Effector memory CD8-positive, alpha-beta T cell (primary cell): ENCODE measurements at regions not wholly inside any gene's neighbourhood (a gene's known extent, or its start where the extent isn't known, plus 50 kb on each side); places are given as distances from the start of the nearest gene placed in this dataset.

Source experiments
- ATAC-seq: fragments of 150-1000 bp; cut with Tn5 transposase; replicated peaks from 2 replicates; pipeline ENCODE4 v1.10.0; 2021; ENCODE audit warnings: mild to moderate bottlenecking, moderate library complexity
- DNase-seq, 3 experiments: peaks; one replicate each; pipeline ENCODE4 v3.0.0; 2021
- H3K27ac Mint-ChIP-seq, 2 donors: one replicate each; pipeline ENCODE4 v1.8.0; 2022; ENCODE audit warnings: mild to moderate bottlenecking in 2 of 2, mixed read lengths in 2 of 2, moderate library complexity in 2 of 2
- H3K27me3 Mint-ChIP-seq, 2 donors: one replicate each; pipeline ENCODE4 v1.8.0; 2022; ENCODE audit warnings: mixed read lengths in 2 of 2
- H3K36me3 Mint-ChIP-seq: one replicate; pipeline ENCODE4 v1.8.0; 2022; ENCODE audit warnings: mild to moderate bottlenecking, moderate library complexity, mixed read lengths; ENCODE audit not compliant: insufficient read depth
- H3K4me1 Mint-ChIP-seq, 2 donors: one replicate each; pipeline ENCODE4 v1.8.0; 2022; ENCODE audit warnings: low read depth in 2 of 2, mixed read lengths in 2 of 2
- H3K4me3 Mint-ChIP-seq, 2 donors: one replicate each; pipeline ENCODE4 v1.8.0; 2022; ENCODE audit warnings: mild to moderate bottlenecking in 2 of 2, mixed read lengths in 2 of 2, moderate library complexity in 2 of 2
- H3K9me3 Mint-ChIP-seq, 2 donors: one replicate each; pipeline ENCODE4 v1.8.0; 2022; ENCODE audit warnings: mixed read lengths in 2 of 2

GRCh38 chr6:43896329-43897255 lies 126.6 kb downstream of the VEGFA start:
- Mint-ChIP-seq H3K36me3 (no peaks in the 10 kb centered on the region), H3K9me3 (no peaks in the 10 kb centered on the region), H3K27me3 (peaks cover 18 to 45% of the 10 kb centered on the region in 2 donors), H3K4me1 (no peaks in the 10 kb centered on the region), H3K4me3 (no peak overlapping the region), H3K27ac (no peak overlapping the region)
- ATAC-seq = no peak
- no peak for DNase-seq

GRCh38 chr6:43895656-43896328 lies 125.8 kb downstream of the VEGFA start:
- ATAC-seq (no peak), DNase-seq (no peak)
- Mint-ChIP-seq H3K4me1 (peaks cover 0 to 5% of the 10 kb centered on the region in 2 donors), H3K9me3 (no peaks in the 10 kb centered on the region), H3K4me3 (no peak overlapping the region), H3K36me3 (no peaks in the 10 kb centered on the region), H3K27me3 (peaks cover 26 to 53% of the 10 kb centered on the region in 2 donors), H3K27ac (no peak overlapping the region)

- ATAC-seq = no peak
- H3K4me3 Mint-ChIP-seq = no peak overlapping the region
- peaks cover 0 to 5% of the 10 kb centered on the region in 2 donors for H3K4me1 Mint-ChIP-seq
- H3K36me3 Mint-ChIP-seq = no peaks in the 10 kb centered on the region
- H3K27ac Mint-ChIP-seq = no peak overlapping the region
- DNase-seq = no peak
- H3K9me3 Mint-ChIP-seq = no peaks in the 10 kb centered on the region
- peaks cover 51 to 80% of the 10 kb centered on the region in 2 donors for H3K27me3 Mint-ChIP-seq
Observed at GRCh38 chr6:43893073-43893472, 123.1 kb downstream of the VEGFA start.

- DNase-seq (no peak), ATAC-seq (no peak)
- H3K9me3 Mint-ChIP-seq = no peaks in the 10 kb centered on the region
- no peak overlapping the region for H3K27ac Mint-ChIP-seq
- H3K27me3 Mint-ChIP-seq = peaks cover 51 to 85% of the 10 kb centered on the region in 2 donors
- H3K4me3 Mint-ChIP-seq = no peak overlapping the region
- H3K4me1 Mint-ChIP-seq = peaks cover 0 to 5% of the 10 kb centered on the region in 2 donors
- H3K36me3 Mint-ChIP-seq = peaks cover 4% of the 10 kb centered on the region
Observed at GRCh38 chr6:43891072-43891870, 121.3 kb downstream of the VEGFA start.

GRCh38 chr6:43890197-43891062 lies 120.4 kb downstream of the VEGFA start:
- no peaks in the 10 kb centered on the region for H3K9me3 Mint-ChIP-seq
- DNase-seq (no peak), ATAC-seq (no peak)
- H3K27ac Mint-ChIP-seq = no peak overlapping the region
- peaks cover 45 to 77% of the 10 kb centered on the region in 2 donors for H3K27me3 Mint-ChIP-seq
- peaks cover 0 to 5% of the 10 kb centered on the region in 2 donors for H3K4me1 Mint-ChIP-seq
- H3K36me3 Mint-ChIP-seq = peaks cover 4% of the 10 kb centered on the region
- H3K4me3 Mint-ChIP-seq = no peak overlapping the region

GRCh38 chr6:43887906-43888683 lies 118.1 kb downstream of the VEGFA start:
- Mint-ChIP-seq H3K4me1 (peaks cover 0 to 5% of the 10 kb centered on the region in 2 donors), H3K9me3 (no peaks in the 10 kb centered on the region), H3K36me3 (peaks cover 4% of the 10 kb centered on the region), H3K4me3 (no peak overlapping the region), H3K27ac (no peak overlapping the region), H3K27me3 (peaks cover 45 to 58% of the 10 kb centered on the region in 2 donors)
- no peak for ATAC-seq
- no peak for DNase-seq

GRCh38 chr6:43887340-43887858 lies 117.4 kb downstream of the VEGFA start:
- H3K4me3 Mint-ChIP-seq = no peak overlapping the region
- H3K27me3 Mint-ChIP-seq = peaks cover 41 to 51% of the 10 kb centered on the region in 2 donors
- H3K9me3 Mint-ChIP-seq = no peaks in the 10 kb centered on the region
- no peak for DNase-seq
- peaks cover 0 to 5% of the 10 kb centered on the region in 2 donors for H3K4me1 Mint-ChIP-seq
- no peak for ATAC-seq
- H3K27ac Mint-ChIP-seq = no peak overlapping the region
- H3K36me3 Mint-ChIP-seq = peaks cover 4% of the 10 kb centered on the region

GRCh38 chr6:43886717-43887339 lies 116.8 kb downstream of the VEGFA start:
- Mint-ChIP-seq H3K4me3 (no peak overlapping the region), H3K4me1 (peaks cover 0 to 5% of the 10 kb centered on the region in 2 donors), H3K9me3 (no peaks in the 10 kb centered on the region), H3K27ac (no peak overlapping the region), H3K27me3 (peaks cover 36 to 45% of the 10 kb centered on the region in 2 donors), H3K36me3 (peaks cover 4% of the 10 kb centered on the region)
- no peak for DNase-seq
- no peak for ATAC-seq

GRCh38 chr6:43886067-43886461 lies 116.1 kb downstream of the VEGFA start:
- Mint-ChIP-seq H3K27ac (no peak overlapping the region), H3K4me3 (no peak overlapping the region), H3K4me1 (peaks cover 0 to 2% of the 10 kb centered on the region in 2 donors), H3K27me3 (peaks cover 29 to 38% of the 10 kb centered on the region in 2 donors), H3K9me3 (no peaks in the 10 kb centered on the region), H3K36me3 (peaks cover 4% of the 10 kb centered on the region)
- DNase-seq (no peak), ATAC-seq (no peak)

GRCh38 chr6:43885399-43886066 lies 115.5 kb downstream of the VEGFA start:
- Mint-ChIP-seq H3K4me1 (no peaks in the 10 kb centered on the region), H3K27me3 (peaks cover 23 to 32% of the 10 kb centered on the region in 2 donors), H3K9me3 (no peaks in the 10 kb centered on the region), H3K4me3 (no peak overlapping the region), H3K36me3 (peaks cover 4% of the 10 kb centered on the region), H3K27ac (no peak overlapping the region)
- no peak for DNase-seq
- ATAC-seq = no peak

- peaks cover 16 to 23% of the 10 kb centered on the region in 2 donors for H3K27me3 Mint-ChIP-seq
- H3K4me3 Mint-ChIP-seq = no peak overlapping the region
- DNase-seq (no peak), ATAC-seq (no peak)
- no peak overlapping the region for H3K27ac Mint-ChIP-seq
- H3K4me1 Mint-ChIP-seq = no peaks in the 10 kb centered on the region
- peaks cover 4% of the 10 kb centered on the region for H3K36me3 Mint-ChIP-seq
- H3K9me3 Mint-ChIP-seq = no peaks in the 10 kb centered on the region
Observed at GRCh38 chr6:43884652-43885022, 114.6 kb downstream of the VEGFA start.
